Renal pelvis (tissue), 1 donor: ENCODE measurements at regions not wholly inside any gene's neighbourhood (a gene's known extent, or its start where the extent isn't known, plus 50 kb on each side); places are given as distances from the start of the nearest gene placed in this dataset.
A peak's percentile ranks its signal among the peaks of the same experiment; 100 is the strongest.

ENCODE experiments used
- DNase-seq: peaks from one replicate; pipeline ENCODE4 v3.0.0-alpha.2; 2013

DNA sequence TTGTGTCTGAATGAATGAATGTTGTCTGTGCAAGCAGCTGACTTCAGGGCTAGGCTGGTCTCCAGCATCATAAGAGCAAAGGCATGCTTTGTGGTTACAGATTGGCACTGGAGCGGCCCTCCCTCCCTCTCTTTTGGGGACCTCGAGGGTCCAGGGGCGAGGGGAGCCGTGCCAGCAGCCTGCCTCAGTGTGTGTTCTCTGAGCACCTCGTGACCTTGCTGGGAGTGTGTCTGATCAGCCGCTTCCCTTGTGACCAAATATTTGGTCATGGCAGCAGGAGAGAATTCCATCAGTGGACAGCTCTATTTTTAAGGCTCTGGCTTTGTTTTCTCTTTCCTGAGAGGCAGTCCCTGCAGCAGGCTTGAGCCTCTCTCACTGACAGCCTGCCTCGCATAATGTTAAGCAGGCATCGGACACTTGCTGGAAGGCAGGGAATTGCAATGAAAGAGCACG lies 329.7 kb downstream of the UQCRFS1 start:
- DNase-seq = no peak

DNA sequence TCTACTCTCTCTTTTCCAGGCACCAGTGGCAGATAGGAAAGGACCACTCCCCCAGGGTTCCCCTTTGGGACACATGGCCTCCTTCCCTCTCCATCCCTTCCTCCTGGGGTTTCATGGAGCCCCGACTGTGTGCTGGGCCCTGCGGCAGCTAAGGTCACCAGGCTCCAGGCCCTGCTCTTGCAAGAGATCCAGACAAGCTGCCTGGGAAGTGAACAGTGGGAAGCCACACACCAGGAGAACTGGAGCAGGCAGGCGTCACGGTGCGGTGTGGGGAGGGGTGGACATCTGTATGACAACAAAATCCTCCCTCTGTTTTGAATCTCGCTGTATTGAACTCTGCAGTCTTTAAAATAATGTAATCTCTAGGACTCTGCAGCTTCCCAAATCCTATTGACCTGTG lies 330.1 kb downstream of the UQCRFS1 start:
- DNase-seq = no peak

DNA sequence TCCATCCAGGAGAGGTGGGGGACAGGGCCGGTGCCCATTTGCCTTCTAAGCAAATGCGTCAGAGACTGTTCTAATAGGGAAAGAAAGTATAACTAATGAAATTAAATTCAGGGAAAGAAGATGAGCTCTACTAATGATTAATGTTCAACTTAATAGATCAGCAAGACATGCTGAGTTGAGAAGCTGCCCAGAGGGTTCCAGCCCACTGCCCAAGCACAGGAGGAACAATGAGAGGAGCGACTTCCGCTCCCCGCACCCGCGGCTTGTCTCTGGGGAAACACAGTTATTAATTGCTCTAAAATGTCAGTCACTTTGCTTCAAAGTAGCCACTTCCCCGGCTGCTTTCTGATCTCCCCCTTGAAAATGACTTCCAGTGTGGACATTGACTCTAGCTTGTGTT lies 331.3 kb downstream of the UQCRFS1 start:
- peak; percentile 19 for DNase-seq

DNA sequence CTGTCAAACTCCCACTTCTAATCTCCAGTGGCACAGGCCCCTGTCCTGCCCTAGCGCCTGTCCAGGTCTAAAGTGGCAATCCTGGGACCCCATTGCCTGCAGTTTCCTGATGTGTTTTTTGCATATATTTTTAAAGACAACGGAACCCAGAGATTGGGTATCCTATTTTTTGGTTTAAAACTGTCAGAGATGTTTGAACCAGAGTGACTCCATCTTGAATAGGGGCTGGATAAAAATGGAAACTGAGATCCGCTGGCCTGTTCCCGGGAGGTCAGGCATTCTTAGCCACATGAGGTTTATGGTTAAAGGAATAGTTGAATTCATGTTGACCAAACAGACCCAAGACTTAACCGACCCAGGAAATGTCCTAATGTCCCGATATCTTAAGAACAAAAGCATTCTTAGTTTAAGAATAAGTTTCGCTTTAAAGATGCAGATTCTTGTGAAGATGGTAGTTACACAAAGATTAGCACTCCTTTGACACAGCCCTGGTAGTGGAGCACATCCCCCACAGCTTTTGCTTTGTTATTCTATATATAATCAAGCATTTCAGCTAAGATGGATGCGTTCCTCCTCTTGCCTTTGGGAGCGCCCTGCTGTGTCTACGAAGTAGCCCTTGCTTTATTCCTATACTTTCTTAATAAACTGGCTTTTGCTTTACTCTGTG lies 332.1 kb downstream of the UQCRFS1 start:
- no peak for DNase-seq

DNA sequence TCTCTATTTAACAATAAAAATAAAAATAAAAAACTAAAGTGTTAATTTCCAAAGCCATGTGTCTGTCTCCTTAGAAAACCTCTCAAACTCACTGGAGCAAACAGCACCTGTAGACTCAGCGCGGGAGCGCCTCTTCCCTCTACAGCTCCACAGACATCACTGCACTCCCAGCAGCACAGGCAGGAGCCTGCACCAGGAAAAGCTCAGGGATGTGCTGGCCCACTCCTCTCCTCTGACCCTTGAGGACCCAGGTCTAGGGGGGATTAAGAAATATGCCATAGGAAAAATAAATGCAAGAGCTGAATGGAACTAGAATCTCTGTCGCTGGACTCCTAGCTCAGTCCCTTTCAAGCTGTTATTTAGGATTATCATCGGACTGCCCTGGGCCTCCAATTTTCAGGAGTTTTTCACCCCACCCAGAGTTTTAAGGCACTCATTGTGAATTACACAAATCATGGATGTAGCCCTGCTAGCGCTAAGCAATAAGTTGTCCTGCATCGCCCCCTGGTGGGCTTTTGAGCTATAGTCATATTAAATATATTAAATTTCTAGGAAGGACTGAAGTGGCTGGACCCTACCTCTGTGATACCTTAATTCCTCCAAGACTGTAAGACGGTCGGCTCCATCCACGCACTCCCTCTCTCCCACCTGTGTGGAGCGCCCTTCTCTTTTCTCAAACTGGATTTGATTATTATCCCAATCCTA lies 333.9 kb downstream of the UQCRFS1 start:
- peak; percentile 76 for DNase-seq

DNA sequence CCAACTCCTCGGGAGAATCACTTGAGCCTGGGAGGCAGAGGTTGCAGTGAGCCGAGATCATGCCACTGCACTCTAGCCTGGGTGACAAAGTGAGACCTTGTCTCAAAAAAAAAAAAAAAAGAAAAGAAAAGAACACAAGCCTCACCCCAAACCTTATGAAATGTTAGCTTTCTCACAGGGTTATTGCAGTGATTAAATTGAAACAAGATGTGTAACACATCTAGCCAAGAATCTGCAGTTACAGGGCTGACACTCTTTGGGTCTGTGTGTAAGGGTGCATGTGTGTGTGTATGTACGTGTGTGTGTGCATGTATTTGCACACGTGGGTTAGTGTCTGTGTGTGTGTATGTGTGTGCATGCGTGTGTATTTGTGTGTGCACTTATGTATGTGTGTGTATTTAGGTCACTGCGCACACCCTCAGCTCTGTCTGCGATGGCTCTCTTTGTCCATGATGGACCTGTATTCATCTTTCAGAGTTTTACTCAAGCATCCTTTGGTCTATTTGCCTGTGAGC lies 336.3 kb downstream of the UQCRFS1 start:
- no peak for DNase-seq

DNA sequence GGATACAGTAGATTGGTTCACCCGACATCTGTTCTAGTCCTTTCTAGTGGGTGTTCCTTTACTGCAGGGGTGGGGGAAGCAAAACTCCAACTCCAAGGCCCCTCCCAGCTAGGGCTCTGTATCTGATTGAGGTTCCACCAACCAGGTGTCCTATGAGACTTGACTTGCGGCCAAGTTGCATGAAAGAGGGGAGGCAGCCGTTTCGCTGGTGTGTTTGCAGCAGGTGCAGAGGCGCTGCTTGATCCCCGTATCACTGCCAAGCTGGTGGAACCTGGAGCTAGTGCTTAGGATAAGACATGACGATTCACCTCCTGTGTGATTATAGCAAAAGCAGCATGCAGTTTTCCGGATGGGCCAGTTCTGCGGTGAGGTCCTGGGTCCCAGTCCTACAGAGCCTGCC lies 338.2 kb downstream of the UQCRFS1 start:
- DNase-seq = no peak

DNA sequence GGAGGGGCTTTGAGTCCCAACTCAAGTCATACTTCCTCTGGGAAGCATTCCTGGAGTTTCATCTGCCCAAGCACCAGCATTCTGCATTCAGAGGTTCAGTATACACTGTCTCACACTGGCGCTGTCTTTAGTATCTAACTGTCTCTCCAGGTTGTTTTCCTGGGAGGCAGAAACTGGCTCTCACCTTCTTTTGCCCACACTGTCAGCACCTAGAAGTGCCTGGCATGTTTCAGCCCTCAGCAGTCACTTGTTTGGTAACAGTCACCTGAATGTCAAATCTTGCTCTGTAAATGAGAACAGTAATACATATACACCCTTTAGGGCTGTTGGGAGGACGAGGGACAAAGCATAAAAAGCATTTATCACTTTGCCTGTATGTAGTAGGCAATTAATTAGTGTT lies 339.6 kb downstream of the UQCRFS1 start:
- no peak for DNase-seq

DNA sequence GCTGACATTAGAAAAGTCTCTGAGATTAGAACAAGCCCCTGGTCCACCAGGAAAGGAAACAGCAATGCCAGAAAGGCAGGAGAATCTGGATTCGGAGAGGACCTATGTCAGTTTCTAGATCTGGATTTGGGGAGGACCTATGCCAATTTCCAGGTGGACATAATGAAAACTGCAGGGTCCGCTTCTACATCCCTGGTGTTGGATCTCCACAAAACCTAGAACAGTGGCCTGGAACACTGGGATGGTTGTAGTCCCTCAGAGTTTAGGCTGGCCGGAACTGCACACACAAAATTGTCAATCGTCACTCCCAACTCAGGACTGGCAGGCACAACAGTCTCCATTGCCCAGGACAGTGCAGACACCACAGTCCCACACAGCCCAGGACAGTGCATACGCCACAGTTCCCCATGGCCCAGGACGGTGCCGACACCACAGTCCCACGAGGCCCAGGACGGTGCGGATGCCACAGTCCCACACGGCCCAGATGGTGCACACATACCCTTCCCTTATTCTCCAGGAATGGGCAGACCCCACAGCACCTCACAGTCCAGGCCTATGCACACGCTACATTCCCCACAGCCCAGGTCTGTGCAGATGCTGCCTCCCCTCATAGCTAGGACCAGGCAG lies 341.7 kb downstream of the UQCRFS1 start:
- no peak for DNase-seq

DNA sequence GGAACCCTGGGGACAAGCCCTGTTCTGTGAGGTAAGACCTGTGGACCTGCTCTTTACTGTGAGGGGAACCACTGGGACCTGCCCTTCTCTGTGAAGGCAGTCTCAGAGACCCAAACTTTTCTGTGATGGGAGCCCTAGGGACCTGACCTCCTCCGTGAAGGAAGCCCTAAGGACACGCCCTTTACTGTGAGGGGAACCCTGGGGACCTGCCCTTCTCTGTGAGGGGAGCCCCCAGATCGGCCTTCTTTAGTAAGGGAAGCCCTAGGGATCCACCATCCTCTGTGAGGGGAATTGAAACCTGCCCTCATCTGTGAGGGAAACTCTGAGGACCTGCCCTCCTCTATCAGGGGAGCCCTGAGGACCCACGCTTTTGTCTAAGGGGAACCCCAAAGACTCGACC lies 343.5 kb downstream of the UQCRFS1 start:
- DNase-seq = no peak

DNA sequence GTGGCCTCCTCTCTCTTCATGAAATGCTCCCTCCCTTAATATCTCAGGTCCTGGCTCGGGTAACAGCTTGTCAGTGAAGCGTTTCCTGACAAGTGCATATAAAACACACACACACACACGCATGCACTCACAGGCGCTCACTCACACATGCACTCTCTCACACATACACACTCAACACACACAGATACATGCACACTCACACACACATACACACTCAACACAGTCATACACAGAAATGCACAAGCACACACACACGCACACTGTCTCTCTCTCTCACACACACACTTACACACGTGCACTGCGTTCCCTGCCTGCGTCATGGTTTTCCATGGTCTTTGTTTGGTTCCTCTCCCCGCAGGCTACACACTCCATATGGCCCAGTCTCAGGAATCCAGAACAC lies 344.1 kb downstream of the UQCRFS1 start:
- no peak for DNase-seq

DNA sequence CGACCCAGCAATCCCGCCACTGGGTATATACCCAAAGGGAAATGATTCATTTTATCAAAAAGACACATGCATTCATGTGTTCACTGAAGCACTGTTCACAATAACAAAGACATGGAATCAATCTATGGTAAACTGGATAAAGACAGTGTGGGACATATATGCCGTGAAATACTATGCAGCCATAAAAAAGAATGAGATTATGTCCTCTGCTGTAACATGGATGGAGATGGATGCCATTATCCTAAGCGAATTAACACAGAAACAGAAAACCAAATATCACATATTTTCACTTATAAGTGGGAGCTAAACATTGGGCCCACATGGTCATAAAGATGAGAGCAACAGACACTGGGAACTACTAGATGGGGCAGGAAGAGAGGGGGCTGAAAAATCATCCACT lies 345.0 kb downstream of the UQCRFS1 start:
- no peak for DNase-seq

DNA sequence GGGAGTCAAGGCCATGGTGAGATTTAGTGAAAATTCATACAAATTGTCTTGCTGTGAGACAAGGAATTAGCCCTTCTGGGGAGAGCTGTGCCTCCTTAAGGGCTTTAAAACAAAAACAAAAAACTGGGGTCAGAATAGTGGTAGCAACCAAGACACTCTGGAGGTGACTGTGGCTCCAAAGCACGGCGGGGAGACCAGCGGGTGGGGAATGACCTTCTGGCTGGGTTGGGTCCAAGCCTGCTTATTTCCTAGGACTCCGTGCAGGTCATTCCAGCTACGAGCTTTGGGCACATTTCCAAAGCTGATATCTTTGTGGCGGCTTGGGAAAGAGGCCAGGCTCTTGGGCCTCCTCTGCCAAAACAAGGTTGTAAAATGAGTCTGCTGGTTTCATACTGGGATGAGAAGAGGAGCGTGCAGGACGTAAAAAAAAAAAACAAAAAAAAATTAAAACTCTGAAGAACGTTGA lies 348.3 kb downstream of the UQCRFS1 start:
- no peak for DNase-seq

DNA sequence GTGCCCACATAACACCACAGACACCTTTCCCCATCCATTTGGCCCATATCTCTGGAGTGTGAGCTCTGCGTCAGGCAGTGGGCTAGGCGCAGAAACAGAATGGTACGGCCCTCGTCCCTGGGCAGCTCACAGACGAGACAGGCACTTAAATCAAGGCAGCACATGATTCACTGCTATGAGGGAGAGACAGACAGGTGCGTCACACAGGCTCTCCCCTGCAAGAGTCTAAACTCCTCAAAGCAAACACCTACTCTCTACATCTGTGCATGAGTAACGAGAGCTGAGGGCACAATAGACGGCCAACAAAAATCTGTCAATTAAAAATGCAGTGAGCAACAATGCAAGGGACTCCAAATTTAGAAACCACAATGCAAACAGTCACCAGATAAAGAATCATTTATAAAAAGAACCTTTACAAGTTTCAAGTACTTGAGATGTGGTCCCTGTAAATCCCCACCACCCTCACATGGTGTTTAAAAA lies 348.9 kb downstream of the UQCRFS1 start:
- DNase-seq = no peak

DNA sequence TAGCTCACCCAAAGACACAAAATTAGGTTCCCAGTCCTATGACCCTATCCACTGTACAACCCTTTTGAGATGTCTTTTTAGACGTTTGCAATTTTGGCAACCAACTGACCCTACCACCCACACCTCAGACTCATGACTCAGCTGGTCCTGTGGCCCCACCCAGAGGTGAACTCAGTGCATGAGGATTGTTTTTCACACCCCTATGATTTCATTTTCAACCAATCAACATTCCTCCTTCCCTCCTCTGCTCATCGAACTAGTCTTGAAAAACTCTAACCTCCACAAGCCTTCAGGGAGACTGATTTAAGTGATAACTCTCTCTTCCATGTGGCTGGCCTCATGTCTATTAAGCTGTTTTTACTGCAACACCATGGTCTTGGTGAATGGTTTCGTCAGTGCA lies 350.7 kb downstream of the UQCRFS1 start:
- DNase-seq = no peak

DNA sequence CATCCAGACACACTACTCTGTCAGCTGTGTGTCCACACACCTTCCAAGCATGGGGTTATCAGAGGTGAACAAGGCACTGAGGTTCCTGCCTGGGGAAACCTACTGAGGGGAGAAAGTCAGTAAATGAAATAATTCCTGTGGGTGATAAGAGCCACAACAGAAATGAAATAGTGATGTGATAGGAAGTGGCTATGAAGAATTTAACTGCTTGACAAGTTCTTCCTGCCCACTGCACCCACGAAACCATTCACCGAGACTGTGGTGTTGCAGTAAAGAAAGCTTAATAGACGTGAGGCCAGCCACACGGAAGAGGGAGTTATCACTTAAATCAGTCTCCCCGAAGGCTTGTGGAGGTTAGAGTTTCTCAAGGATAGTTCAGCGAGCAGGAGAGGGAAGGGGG lies 353.1 kb downstream of the UQCRFS1 start:
- DNase-seq = no peak

DNA sequence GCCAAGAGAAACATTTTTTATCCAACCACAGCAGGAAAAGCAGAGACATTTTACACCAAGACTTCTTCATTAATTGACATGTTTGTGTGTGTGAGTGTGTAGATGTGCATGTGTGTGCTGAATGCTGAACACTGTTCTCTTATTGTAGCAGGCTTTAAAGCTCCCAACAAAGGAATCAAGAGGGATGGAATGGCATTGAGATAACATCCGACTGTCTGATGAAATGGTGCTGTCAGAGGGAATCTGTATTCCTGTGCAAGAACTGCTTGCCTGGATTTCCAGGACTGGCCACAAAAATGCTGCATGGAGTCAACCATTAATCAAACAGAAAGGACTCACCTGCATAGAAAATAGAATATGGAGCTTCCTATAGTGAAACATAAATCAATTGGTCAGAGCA lies 354.0 kb downstream of the UQCRFS1 start:
- DNase-seq = no peak

DNA sequence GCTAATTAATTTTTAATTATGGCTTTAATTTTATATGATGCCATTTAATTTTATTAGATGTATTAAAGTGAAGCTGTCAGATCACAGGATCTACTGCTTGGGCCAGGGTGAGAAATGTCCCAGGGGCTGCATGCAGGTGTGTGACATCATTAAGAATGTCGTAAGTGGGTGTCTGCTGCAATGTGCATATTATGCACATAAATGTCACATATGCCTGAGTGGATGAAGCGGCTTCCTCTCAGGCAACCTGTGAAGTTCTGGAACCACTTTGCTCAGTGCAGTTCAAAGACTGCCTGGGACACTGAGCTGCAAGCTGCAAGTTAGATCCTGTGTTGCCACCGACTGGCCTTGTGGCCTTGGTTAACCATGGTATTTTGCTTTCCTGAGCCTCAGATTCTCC lies 355.0 kb downstream of the UQCRFS1 start:
- DNase-seq = no peak

DNA sequence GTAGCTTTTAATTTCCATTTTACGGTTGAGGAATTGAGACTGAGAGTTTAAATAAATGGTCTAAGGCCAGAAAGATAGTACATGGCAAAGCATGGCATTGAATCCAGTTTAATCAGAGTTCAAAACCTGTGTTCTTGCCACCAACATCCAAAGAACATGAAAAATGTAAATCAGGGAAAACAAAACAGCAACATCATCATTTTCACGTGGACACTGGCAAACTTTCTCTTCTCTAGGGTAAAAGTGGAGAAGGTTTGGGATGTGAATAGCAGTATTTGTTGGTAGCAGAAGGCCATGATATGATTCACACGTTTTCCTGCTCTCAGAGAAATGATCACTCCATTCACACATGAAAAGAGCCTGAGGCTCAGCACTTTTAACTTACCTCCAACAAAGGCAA lies 357.7 kb downstream of the UQCRFS1 start:
- DNase-seq = no peak

DNA sequence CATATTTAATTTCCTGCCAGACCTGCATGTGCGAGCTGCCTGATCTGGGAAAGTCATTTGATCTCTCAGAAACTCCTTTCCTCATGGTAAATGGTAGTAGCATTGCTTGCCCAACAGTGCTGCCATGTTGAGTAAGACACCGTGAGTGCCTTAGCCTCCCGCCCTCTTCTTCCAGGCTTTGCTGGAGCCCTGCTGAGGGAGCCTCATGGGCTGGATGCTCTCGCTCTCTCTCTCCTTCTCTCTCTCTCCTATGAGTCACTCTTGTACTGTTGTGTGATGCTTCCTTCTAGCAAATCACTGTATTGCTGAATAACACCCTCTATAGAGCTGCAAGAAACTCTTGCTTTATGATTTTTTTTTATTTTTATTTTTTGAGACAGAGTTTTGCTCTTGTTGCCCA lies 365.5 kb downstream of the UQCRFS1 start:
- DNase-seq = no peak

DNA sequence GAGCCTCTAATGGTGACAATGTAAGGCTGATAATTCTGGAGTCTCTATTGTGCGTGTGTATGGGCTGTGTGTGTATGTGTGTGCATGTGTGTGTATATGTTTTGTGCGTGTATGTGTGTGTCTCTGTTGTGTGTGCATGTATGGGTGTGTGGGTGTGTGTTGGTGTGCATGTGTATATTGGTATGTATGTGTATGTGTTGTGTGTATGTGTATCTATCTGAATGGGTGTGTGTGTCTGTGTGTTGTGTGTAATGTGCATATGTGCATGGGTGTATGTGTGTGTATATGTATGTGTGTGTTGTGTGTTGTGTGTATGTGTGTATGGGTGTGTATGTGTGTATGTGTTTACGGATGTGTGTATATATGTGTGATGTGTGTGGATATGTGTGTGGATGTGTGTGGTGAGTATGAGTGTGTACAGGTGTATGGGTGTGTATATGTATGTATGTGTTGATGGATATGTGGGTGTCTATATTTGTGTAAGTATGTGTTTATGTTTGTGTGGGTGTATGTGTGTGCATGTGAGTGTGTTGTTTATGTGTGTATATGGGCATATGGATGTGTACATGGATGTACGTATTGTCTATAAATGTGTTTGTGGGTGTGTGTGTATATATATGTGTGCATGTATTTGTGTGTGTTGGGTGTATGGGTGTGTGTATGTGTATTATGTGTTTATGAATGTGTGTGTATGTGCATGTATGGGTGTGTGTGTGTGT lies 366.7 kb downstream of the UQCRFS1 start:
- DNase-seq = no peak

DNA sequence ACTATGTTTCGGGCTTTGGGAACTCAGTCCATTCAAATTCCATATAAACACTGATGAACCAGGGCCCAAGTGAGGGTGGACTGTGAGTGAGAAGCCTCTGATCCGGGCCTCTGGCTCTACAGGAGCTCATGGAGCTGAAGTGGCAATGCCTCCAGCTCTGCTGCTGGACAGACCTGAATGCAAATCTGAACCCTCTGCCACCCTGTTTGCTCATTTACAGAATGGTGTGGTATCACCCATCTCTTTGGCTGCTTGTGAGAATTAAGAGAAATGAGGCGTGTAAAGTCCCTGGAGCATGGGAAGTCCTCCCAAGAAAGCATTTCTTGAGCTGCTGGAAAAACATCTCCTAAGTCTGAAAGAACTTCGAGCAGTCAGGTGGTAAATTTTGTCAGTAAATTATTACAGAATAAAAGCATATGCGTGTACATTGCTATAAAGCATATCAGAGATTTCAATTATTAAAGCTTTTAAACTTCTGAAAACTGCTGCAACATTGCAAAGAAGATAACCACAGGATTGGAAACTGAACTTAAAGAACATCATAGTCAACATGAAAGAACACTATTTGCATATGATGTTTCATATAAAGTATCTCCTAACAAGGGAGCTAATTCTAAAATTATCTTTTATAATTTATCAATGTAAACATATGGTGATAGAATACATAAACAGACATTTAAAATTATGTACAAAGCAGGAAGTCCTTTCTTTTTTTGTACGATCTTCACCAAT lies 369.0 kb downstream of the UQCRFS1 start:
- DNase-seq = no peak
